ENCODE measurements at regions not wholly inside any gene's neighbourhood (a gene's known extent, or its start where the extent isn't known, plus 50 kb on each side); places are given as distances from the start of the nearest gene placed in this dataset.
"Not testable (repeated sequence)": the region's sequence is repeated elsewhere in the genome, so short reads cannot be mapped to it uniquely, and the experiment has no call there.

- not testable (repeated sequence) for H3K9me3 ChIP-seq (ENCODE audit: control insufficient read depth, insufficient read depth, low read depth, low read length); H3K4me1 ChIP-seq (ENCODE audit: control insufficient read depth, insufficient read depth, low read length); H3K27me3 ChIP-seq (ENCODE audit: control insufficient read depth, insufficient read depth, low read length); H3K36me3 ChIP-seq (ENCODE audit: control insufficient read depth, insufficient read depth, low read length); H3K4me3 ChIP-seq (ENCODE audit: low read depth, low read length); H3K9ac ChIP-seq (ENCODE audit: low read length); H3K27ac ChIP-seq (ENCODE audit: low read depth, low read length)
Observed at GRCh38 chr14:58922201-58922940, 266.1 kb upstream of the DAAM1 start.

GRCh38 chr14:58923751-58924405 lies 264.6 kb upstream of the DAAM1 start:
- Histone ChIP-seq H3K4me1 (ENCODE audit: control insufficient read depth, insufficient read depth, low read length) (peaks cover 6% of the 10 kb centered on the region; the same call in 1 of the 2 replicates), H3K9ac (ENCODE audit: low read length) (no peak overlapping the region), H3K9me3 (ENCODE audit: control insufficient read depth, insufficient read depth, low read depth, low read length) (no peaks in the 10 kb centered on the region), H3K27ac (ENCODE audit: low read depth, low read length) (no peak overlapping the region), H3K4me3 (ENCODE audit: low read depth, low read length) (no peak overlapping the region), H3K27me3 (ENCODE audit: control insufficient read depth, insufficient read depth, low read length) (no peaks in the 10 kb centered on the region), H3K36me3 (ENCODE audit: control insufficient read depth, insufficient read depth, low read length) (no peaks in the 10 kb centered on the region)

- no peak overlapping the region for H3K4me3 ChIP-seq (ENCODE audit: low read depth, low read length)
- H3K9ac ChIP-seq (ENCODE audit: low read length) = no peak overlapping the region
- no peaks in the 10 kb centered on the region for H3K27me3 ChIP-seq (ENCODE audit: control insufficient read depth, insufficient read depth, low read length)
- H3K36me3 ChIP-seq (ENCODE audit: control insufficient read depth, insufficient read depth, low read length) = no peaks in the 10 kb centered on the region
- H3K9me3 ChIP-seq (ENCODE audit: control insufficient read depth, insufficient read depth, low read depth, low read length) = peaks cover 5% of the 10 kb centered on the region; the same call in 1 of the 2 replicates
- H3K27ac ChIP-seq (ENCODE audit: low read depth, low read length) = no peak overlapping the region
- no peaks in the 10 kb centered on the region for H3K4me1 ChIP-seq (ENCODE audit: control insufficient read depth, insufficient read depth, low read length)
Observed at GRCh38 chr14:58941629-58942028, 246.8 kb upstream of the DAAM1 start.

GRCh38 chr14:58942516-58942915 lies 246.0 kb upstream of the DAAM1 start:
- no peak overlapping the region for H3K27ac ChIP-seq (ENCODE audit: low read depth, low read length)
- no peaks in the 10 kb centered on the region for H3K36me3 ChIP-seq (ENCODE audit: control insufficient read depth, insufficient read depth, low read length)
- 0 out of 2 replicates have a peak, but pooled peaks cover 3% of the 10 kb centered on the region for H3K9me3 ChIP-seq (ENCODE audit: control insufficient read depth, insufficient read depth, low read depth, low read length)
- H3K27me3 ChIP-seq (ENCODE audit: control insufficient read depth, insufficient read depth, low read length) = no peaks in the 10 kb centered on the region
- no peak overlapping the region for H3K4me3 ChIP-seq (ENCODE audit: low read depth, low read length)
- peaks cover 5% of the 10 kb centered on the region; the same call in 1 of the 2 replicates for H3K4me1 ChIP-seq (ENCODE audit: control insufficient read depth, insufficient read depth, low read length)
- H3K9ac ChIP-seq (ENCODE audit: low read length) = no peak overlapping the region

- H3K4me1 ChIP-seq (ENCODE audit: control insufficient read depth, insufficient read depth, low read length) = peaks cover 9% of the 10 kb centered on the region; the same call in 1 of the 2 replicates
- no peaks in the 10 kb centered on the region for H3K27me3 ChIP-seq (ENCODE audit: control insufficient read depth, insufficient read depth, low read length)
- H3K36me3 ChIP-seq (ENCODE audit: control insufficient read depth, insufficient read depth, low read length) = no peaks in the 10 kb centered on the region
- H3K9ac ChIP-seq (ENCODE audit: low read length) = no peak overlapping the region
- no peak overlapping the region for H3K4me3 ChIP-seq (ENCODE audit: low read depth, low read length)
- H3K27ac ChIP-seq (ENCODE audit: low read depth, low read length) = no peak overlapping the region
- H3K9me3 ChIP-seq (ENCODE audit: control insufficient read depth, insufficient read depth, low read depth, low read length) = no peaks in the 10 kb centered on the region
Observed at GRCh38 chr14:58944343-58944967, 244.0 kb upstream of the DAAM1 start.

GRCh38 chr14:58944968-58945356 lies 243.5 kb upstream of the DAAM1 start:
- Histone ChIP-seq H3K27me3 (ENCODE audit: control insufficient read depth, insufficient read depth, low read length) (no peaks in the 10 kb centered on the region), H3K9ac (ENCODE audit: low read length) (no peak overlapping the region), H3K9me3 (ENCODE audit: control insufficient read depth, insufficient read depth, low read depth, low read length) (peaks cover 2% of the 10 kb centered on the region; the same call in 1 of the 2 replicates), H3K4me3 (ENCODE audit: low read depth, low read length) (no peak overlapping the region), H3K36me3 (ENCODE audit: control insufficient read depth, insufficient read depth, low read length) (no peaks in the 10 kb centered on the region), H3K27ac (ENCODE audit: low read depth, low read length) (no peak overlapping the region), H3K4me1 (ENCODE audit: control insufficient read depth, insufficient read depth, low read length) (peaks cover 9% of the 10 kb centered on the region; the same call in 1 of the 2 replicates)

GRCh38 chr14:58946431-58946830 lies 242.0 kb upstream of the DAAM1 start:
- Histone ChIP-seq H3K36me3 (ENCODE audit: control insufficient read depth, insufficient read depth, low read length) (no peaks in the 10 kb centered on the region), H3K27me3 (ENCODE audit: control insufficient read depth, insufficient read depth, low read length) (no peaks in the 10 kb centered on the region), H3K9ac (ENCODE audit: low read length) (no peak overlapping the region), H3K4me3 (ENCODE audit: low read depth, low read length) (no peak overlapping the region), H3K4me1 (ENCODE audit: control insufficient read depth, insufficient read depth, low read length) (peaks cover 9% of the 10 kb centered on the region; the same call in 1 of the 2 replicates), H3K27ac (ENCODE audit: low read depth, low read length) (no peak overlapping the region), H3K9me3 (ENCODE audit: control insufficient read depth, insufficient read depth, low read depth, low read length) (peaks cover 9% of the 10 kb centered on the region; the same call in 1 of the 2 replicates)

GRCh38 chr14:58947156-58947555 lies 241.3 kb upstream of the DAAM1 start:
- H3K36me3 ChIP-seq (ENCODE audit: control insufficient read depth, insufficient read depth, low read length) = no peaks in the 10 kb centered on the region
- peaks cover 9% of the 10 kb centered on the region; the same call in 1 of the 2 replicates for H3K4me1 ChIP-seq (ENCODE audit: control insufficient read depth, insufficient read depth, low read length)
- no peak overlapping the region for H3K27ac ChIP-seq (ENCODE audit: low read depth, low read length)
- peaks cover 9% of the 10 kb centered on the region; the same call in 1 of the 2 replicates for H3K9me3 ChIP-seq (ENCODE audit: control insufficient read depth, insufficient read depth, low read depth, low read length)
- no peak overlapping the region for H3K4me3 ChIP-seq (ENCODE audit: low read depth, low read length)
- no peak overlapping the region for H3K9ac ChIP-seq (ENCODE audit: low read length)
- no peaks in the 10 kb centered on the region for H3K27me3 ChIP-seq (ENCODE audit: control insufficient read depth, insufficient read depth, low read length)

- H3K9ac ChIP-seq (ENCODE audit: low read length) = no peak overlapping the region
- H3K4me1 ChIP-seq (ENCODE audit: control insufficient read depth, insufficient read depth, low read length) = peaks cover 9% of the 10 kb centered on the region; the same call in 1 of the 2 replicates
- H3K27ac ChIP-seq (ENCODE audit: low read depth, low read length) = no peak overlapping the region
- H3K4me3 ChIP-seq (ENCODE audit: low read depth, low read length) = no peak overlapping the region
- H3K27me3 ChIP-seq (ENCODE audit: control insufficient read depth, insufficient read depth, low read length) = no peaks in the 10 kb centered on the region
- H3K36me3 ChIP-seq (ENCODE audit: control insufficient read depth, insufficient read depth, low read length) = no peaks in the 10 kb centered on the region
- peaks cover 9% of the 10 kb centered on the region; the same call in 1 of the 2 replicates for H3K9me3 ChIP-seq (ENCODE audit: control insufficient read depth, insufficient read depth, low read depth, low read length)
Observed at GRCh38 chr14:58947814-58948445, 240.5 kb upstream of the DAAM1 start.

- peaks cover 18% of the 10 kb centered on the region for H3K4me1 ChIP-seq (ENCODE audit: control insufficient read depth, insufficient read depth, low read length)
Observed at GRCh38 chr14:58950555-58950954, 237.9 kb upstream of the DAAM1 start.

More at GRCh38 chr14:58950555-58950954, 237.9 kb upstream of the DAAM1 start:
- H3K4me3 ChIP-seq (ENCODE audit: low read depth, low read length) = no peak overlapping the region
- H3K9me3 ChIP-seq (ENCODE audit: control insufficient read depth, insufficient read depth, low read depth, low read length) = peaks cover 9% of the 10 kb centered on the region; the same call in 1 of the 2 replicates
- H3K27ac ChIP-seq (ENCODE audit: low read depth, low read length) = no peak overlapping the region
- no peaks in the 10 kb centered on the region for H3K36me3 ChIP-seq (ENCODE audit: control insufficient read depth, insufficient read depth, low read length)
- no peaks in the 10 kb centered on the region for H3K27me3 ChIP-seq (ENCODE audit: control insufficient read depth, insufficient read depth, low read length)
- H3K9ac ChIP-seq (ENCODE audit: low read length) = no peak overlapping the region
